Loucy (cell line): ENCODE measurements at regions not wholly inside any gene's neighbourhood (a gene's known extent, or its start where the extent isn't known, plus 50 kb on each side); places are given as distances from the start of the nearest gene placed in this dataset.

Experiments
- H2AFZ ChIP-seq: fragments of 200-600 bp; sonication (generic); 2 replicates; pipeline ENCODE4 v1.6.0; 2016; ENCODE audit warnings: antibody characterized with exemption, mild to moderate bottlenecking, low read length, moderate library complexity
- H3F3A ChIP-seq: fragments of 200-600 bp; 2 replicates; pipeline ENCODE4 v1.6.0; 2016; ENCODE audit warnings: antibody characterized with exemption, low read depth, mild to moderate bottlenecking
- H3K27me3 ChIP-seq: fragments of 200-600 bp; sonication (generic); 2 replicates; pipeline ENCODE4 v1.6.1; 2014; ENCODE audit warnings: low read length, mild to moderate bottlenecking; ENCODE audit not compliant: insufficient read depth, poor library complexity, severe bottlenecking
- H3K36me3 ChIP-seq: fragments of 200-600 bp; sonication (generic); 2 replicates; pipeline ENCODE4 v1.6.1; 2016; ENCODE audit warnings: low read length; ENCODE audit not compliant: insufficient read depth
- H3K4me1 ChIP-seq: fragments of 200-600 bp; sonication (generic); 2 replicates; pipeline ENCODE4 v1.5.1; 2014; ENCODE audit warnings: low read length, mild to moderate bottlenecking; ENCODE audit not compliant: insufficient read depth, poor library complexity, severe bottlenecking
- H3K4me2 ChIP-seq: fragments of 200-600 bp; sonication (generic); 2 replicates; pipeline ENCODE4 v1.6.0; 2014; ENCODE audit warnings: antibody characterized with exemption, low read length, low read depth, mild to moderate bottlenecking; ENCODE audit not compliant: poor library complexity, severe bottlenecking
- H3K4me3 ChIP-seq: fragments of 200-600 bp; sonication (generic); 2 replicates; pipeline ENCODE4 v1.5.1; 2014; ENCODE audit warnings: low read length, mild to moderate bottlenecking, mixed read lengths; ENCODE audit not compliant: poor library complexity, severe bottlenecking
- H3K79me2 ChIP-seq: fragments of 200-600 bp; sonication (generic); 2 replicates; pipeline ENCODE4 v1.6.1; 2014; ENCODE audit warnings: low read length; ENCODE audit not compliant: insufficient read depth
- H3K9ac ChIP-seq: fragments of 200-600 bp; sonication (generic); 2 replicates; pipeline ENCODE4 v1.6.0; 2014; ENCODE audit warnings: mild to moderate bottlenecking, low read depth, low read length, moderate library complexity; ENCODE audit not compliant: poor library complexity, severe bottlenecking
- H3K9me2 ChIP-seq: fragments of 200-600 bp; sonication (generic); replicated peaks from 2 replicates; pipeline ENCODE4 v1.6.1; 2016; ENCODE audit warnings: low read depth, low read length, mixed read lengths
- H3K9me3 ChIP-seq: fragments of 200-600 bp; sonication (generic); 2 replicates; pipeline ENCODE4 v1.6.1; 2014; ENCODE audit warnings: mild to moderate bottlenecking, antibody characterized with exemption, low read length, low read depth; ENCODE audit not compliant: insufficient read depth
- H4K20me1 ChIP-seq: fragments of 200-600 bp; sonication (generic); 2 replicates; pipeline ENCODE4 v1.6.0; 2014; ENCODE audit warnings: antibody characterized with exemption, low read length, mild to moderate bottlenecking; ENCODE audit not compliant: insufficient read depth, poor library complexity, severe bottlenecking
- EZH2phosphoT487 ChIP-seq: fragments of 200-600 bp; IDR thresholded peaks from 2 replicates; pipeline ENCODE4 v1.6.1; 2018; ENCODE audit warnings: antibody characterized with exemption, mild to moderate bottlenecking, moderate library complexity, borderline replicate concordance
- TF ChIP-seq, protein P1 (sequence below): fragments of 200-600 bp; sonication (generic); conservative IDR thresholded peaks from 2 replicates; pipeline ENCODE4 v1.5.1; 2014; ENCODE audit warnings: mild to moderate bottlenecking, antibody characterized with exemption, low read length

DNA sequence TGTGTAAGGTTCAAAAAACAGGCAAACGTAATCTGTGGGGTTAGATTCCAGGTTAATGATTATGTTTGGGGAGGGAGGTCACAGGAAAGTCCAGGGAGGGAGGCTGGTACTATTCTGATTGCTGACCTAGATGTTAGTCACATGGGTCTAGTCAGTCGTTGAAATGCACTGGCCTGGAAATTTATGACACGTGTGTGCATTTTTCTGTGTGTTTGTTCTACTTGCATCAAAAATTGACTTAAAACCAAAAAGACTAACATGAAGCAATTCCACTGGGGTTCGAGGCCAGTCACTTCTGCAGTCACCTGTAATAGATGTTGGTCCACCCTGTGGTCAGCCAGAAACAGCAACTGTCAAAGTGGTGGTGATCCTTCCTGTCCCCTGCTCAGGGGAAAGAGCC, 104.2 kb upstream of the MLN start:
- Histone ChIP-seq H4K20me1 (no peaks in the 10 kb centered on the region), H3K4me3 (peak overlapping the region; percentile 49), H3K9me3 (no peaks in the 10 kb centered on the region), H3K36me3 (no peaks in the 10 kb centered on the region), H3K9ac (peak overlapping the region; percentile 99), H3F3A (peaks cover 41% of the 10 kb centered on the region), H3K79me2 (peaks cover 12% of the 10 kb centered on the region), H3K4me2 (peak overlapping the region; percentile 92), H3K27me3 (no peaks in the 10 kb centered on the region), H3K4me1 (peaks cover 94% of the 10 kb centered on the region), H2AFZ (no peak overlapping the region), H3K9me2 (no peaks in the 10 kb centered on the region)
- TF ChIP-seq, protein P1, sequence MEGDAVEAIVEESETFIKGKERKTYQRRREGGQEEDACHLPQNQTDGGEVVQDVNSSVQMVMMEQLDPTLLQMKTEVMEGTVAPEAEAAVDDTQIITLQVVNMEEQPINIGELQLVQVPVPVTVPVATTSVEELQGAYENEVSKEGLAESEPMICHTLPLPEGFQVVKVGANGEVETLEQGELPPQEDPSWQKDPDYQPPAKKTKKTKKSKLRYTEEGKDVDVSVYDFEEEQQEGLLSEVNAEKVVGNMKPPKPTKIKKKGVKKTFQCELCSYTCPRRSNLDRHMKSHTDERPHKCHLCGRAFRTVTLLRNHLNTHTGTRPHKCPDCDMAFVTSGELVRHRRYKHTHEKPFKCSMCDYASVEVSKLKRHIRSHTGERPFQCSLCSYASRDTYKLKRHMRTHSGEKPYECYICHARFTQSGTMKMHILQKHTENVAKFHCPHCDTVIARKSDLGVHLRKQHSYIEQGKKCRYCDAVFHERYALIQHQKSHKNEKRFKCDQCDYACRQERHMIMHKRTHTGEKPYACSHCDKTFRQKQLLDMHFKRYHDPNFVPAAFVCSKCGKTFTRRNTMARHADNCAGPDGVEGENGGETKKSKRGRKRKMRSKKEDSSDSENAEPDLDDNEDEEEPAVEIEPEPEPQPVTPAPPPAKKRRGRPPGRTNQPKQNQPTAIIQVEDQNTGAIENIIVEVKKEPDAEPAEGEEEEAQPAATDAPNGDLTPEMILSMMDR: no peak
- no peak for TF ChIP-seq EZH2phosphoT487

- Histone ChIP-seq H3F3A (peaks cover 41% of the 10 kb centered on the region), H3K36me3 (no peaks in the 10 kb centered on the region), H3K9ac (peak overlapping the region; percentile 99), H3K4me2 (peak overlapping the region; percentile 92), H3K4me3 (peak overlapping the region; percentile 49), H2AFZ (no peak overlapping the region), H3K79me2 (peaks cover 20% of the 10 kb centered on the region), H3K9me3 (no peaks in the 10 kb centered on the region), H3K4me1 (peaks cover 94% of the 10 kb centered on the region), H3K27me3 (no peaks in the 10 kb centered on the region), H3K9me2 (no peaks in the 10 kb centered on the region), H4K20me1 (no peaks in the 10 kb centered on the region)
- TF ChIP-seq, protein P1: no peak
- TF ChIP-seq EZH2phosphoT487: no peak
Measured at GRCh38 chr6:33907227-33907626, 103.4 kb upstream of the MLN start.

DNA sequence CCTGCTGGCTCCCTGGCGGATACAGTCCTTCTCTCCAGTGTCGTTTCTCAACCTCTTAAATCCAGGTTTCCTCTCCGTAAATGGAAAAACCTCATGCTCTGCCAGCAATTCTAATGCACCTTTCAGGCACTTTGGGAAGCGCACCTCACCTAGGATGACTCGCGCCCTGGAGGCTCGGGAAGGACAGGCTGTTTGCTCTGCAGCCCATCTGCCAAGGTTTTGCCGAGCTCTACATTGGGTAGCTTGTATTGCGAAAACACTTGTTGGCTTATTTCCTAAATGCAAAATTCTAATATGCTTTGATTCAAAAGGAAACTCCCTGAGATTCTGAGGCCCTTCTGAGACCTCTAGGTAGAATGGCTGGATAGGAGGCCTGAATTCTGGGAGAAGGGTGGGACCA, 102.6 kb upstream of the MLN start:
- no peak for TF ChIP-seq EZH2phosphoT487
- Histone ChIP-seq H3K4me2 (peak overlapping the region; percentile 92), H3K9me3 (no peaks in the 10 kb centered on the region), H3K4me1 (peaks cover 94% of the 10 kb centered on the region), H3K9ac (peak overlapping the region; percentile 99), H3K4me3 (peak overlapping the region; percentile 61), H3F3A (peaks cover 41% of the 10 kb centered on the region), H3K36me3 (no peaks in the 10 kb centered on the region), H4K20me1 (no peaks in the 10 kb centered on the region), H3K27me3 (no peaks in the 10 kb centered on the region), H3K9me2 (no peaks in the 10 kb centered on the region), H3K79me2 (peaks cover 25% of the 10 kb centered on the region), H2AFZ (no peak overlapping the region)

- H3K4me3 ChIP-seq: peak overlapping the region; percentile 80
Measured at GRCh38 chr6:33905071-33905609, 101.3 kb upstream of the MLN start.

More at GRCh38 chr6:33905071-33905609, 101.3 kb upstream of the MLN start:
- no peaks in the 10 kb centered on the region for H3K9me2 ChIP-seq
- H3K79me2 ChIP-seq: peaks cover 25% of the 10 kb centered on the region
- H3K4me2 ChIP-seq: peak overlapping the region; percentile 92
- H2AFZ ChIP-seq: no peak overlapping the region
- H3F3A ChIP-seq: peaks cover 41% of the 10 kb centered on the region
- peak overlapping the region; percentile 99 for H3K9ac ChIP-seq
- TF ChIP-seq, protein P1: no peak
- TF ChIP-seq EZH2phosphoT487: no peak
- no peaks in the 10 kb centered on the region for H3K9me3 ChIP-seq
- no peaks in the 10 kb centered on the region for H3K36me3 ChIP-seq
- H3K4me1 ChIP-seq: peaks cover 94% of the 10 kb centered on the region
- no peaks in the 10 kb centered on the region for H3K27me3 ChIP-seq
- no peaks in the 10 kb centered on the region for H4K20me1 ChIP-seq
